ENCODE measurements at regions not wholly inside any gene's neighbourhood (a gene's known extent, or its start where the extent isn't known, plus 50 kb on each side); places are given as distances from the start of the nearest gene placed in this dataset.

- TF ChIP-seq CTCF (conservative IDR thresholded peaks at IDR 0.05; ENCODE audit: low read length) (no peak), EZH2phosphoT487 (IDR thresholded peaks at IDR 0.05; ENCODE audit: borderline replicate concordance) (no peak)
Measured at GRCh38 chr4:121535351-121535750, 154.5 kb upstream of the QRFPR start.

Measured in Loucy (cell line).